ENCODE measurements at regions not wholly inside any gene's neighbourhood (a gene's known extent, or its start where the extent isn't known, plus 50 kb on each side); places are given as distances from the start of the nearest gene placed in this dataset.

DNA sequence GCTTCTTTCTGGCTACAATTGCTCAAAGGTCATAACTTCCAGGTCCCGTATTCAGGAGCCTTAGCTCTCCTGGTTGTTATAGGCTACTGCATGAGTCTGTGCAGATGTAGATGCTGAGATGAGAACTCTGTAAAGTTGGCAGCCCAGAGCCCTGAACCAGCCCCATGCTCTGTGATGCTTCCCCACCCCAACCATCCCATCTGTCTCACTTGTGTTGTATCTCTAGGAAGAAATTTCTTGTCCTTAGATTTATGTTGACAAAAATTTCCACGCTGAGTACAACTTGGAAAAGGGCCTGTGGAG, 61.2 kb upstream of the EEPD1 start:
- 38% methylated on average over 2 of the region's 2 CpGs for WGBS (ENCODE audit: insufficient coverage, insufficient replicate concordance, low lambda C conversion rate, missing lambda C conversion rate)
- H3K36me3 ChIP-seq (ENCODE audit: control insufficient read depth in 2 of 2, insufficient read depth in 2 of 2, low read length in 1 of 2): no peaks in the 10 kb centered on the region; a peak in 1 of 4 replicates
- H3K27me3 ChIP-seq (replicated peaks in 1 of 2; ENCODE audit: control insufficient read depth in 2 of 2, insufficient read depth in 2 of 2, low read length in 1 of 2): no peaks in the 10 kb centered on the region; a peak in 1 of 4 replicates
- TF ChIP-seq NFIC (IDR thresholded peaks at IDR 0.05; ENCODE audit: low read depth, low read length) (no peak), TCF3 (IDR thresholded peaks at IDR 0.05; ENCODE audit: borderline replicate concordance, insufficient read depth, low read depth, low read length) (no peak), RB1 (IDR thresholded peaks at IDR 0.05; ENCODE audit: borderline replicate concordance) (no peak), TAF1 (IDR thresholded peaks at IDR 0.05; ENCODE audit: borderline replicate concordance, low read depth, low read length) (no peak), ZNF622 (IDR thresholded peaks at IDR 0.05) (no peak), TCF12 (IDR thresholded peaks at IDR 0.05; ENCODE audit: low read depth, low read length) (no peak), RAD51 (IDR thresholded peaks at IDR 0.05) (no peak), WRNIP1 (IDR thresholded peaks at IDR 0.05; ENCODE audit: borderline replicate concordance, low read depth, low read length) (no peak), CHD2 (IDR thresholded peaks at IDR 0.05; ENCODE audit: borderline replicate concordance, low read depth, low read length) (no peak)
- TF ChIP-seq, protein P1, sequence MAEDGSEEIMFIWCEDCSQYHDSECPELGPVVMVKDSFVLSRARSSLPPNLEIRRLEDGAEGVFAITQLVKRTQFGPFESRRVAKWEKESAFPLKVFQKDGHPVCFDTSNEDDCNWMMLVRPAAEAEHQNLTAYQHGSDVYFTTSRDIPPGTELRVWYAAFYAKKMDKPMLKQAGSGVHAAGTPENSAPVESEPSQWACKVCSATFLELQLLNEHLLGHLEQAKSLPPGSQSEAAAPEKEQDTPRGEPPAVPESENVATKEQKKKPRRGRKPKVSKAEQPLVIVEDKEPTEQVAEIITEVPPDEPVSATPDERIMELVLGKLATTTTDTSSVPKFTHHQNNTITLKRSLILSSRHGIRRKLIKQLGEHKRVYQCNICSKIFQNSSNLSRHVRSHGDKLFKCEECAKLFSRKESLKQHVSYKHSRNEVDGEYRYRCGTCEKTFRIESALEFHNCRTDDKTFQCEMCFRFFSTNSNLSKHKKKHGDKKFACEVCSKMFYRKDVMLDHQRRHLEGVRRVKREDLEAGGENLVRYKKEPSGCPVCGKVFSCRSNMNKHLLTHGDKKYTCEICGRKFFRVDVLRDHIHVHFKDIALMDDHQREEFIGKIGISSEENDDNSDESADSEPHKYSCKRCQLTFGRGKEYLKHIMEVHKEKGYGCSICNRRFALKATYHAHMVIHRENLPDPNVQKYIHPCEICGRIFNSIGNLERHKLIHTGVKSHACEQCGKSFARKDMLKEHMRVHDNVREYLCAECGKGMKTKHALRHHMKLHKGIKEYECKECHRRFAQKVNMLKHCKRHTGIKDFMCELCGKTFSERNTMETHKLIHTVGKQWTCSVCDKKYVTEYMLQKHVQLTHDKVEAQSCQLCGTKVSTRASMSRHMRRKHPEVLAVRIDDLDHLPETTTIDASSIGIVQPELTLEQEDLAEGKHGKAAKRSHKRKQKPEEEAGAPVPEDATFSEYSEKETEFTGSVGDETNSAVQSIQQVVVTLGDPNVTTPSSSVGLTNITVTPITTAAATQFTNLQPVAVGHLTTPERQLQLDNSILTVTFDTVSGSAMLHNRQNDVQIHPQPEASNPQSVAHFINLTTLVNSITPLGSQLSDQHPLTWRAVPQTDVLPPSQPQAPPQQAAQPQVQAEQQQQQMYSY (CRISPR knock-in tag; IDR thresholded peaks at IDR 0.05): no peak
- TF ChIP-seq, protein P2, sequence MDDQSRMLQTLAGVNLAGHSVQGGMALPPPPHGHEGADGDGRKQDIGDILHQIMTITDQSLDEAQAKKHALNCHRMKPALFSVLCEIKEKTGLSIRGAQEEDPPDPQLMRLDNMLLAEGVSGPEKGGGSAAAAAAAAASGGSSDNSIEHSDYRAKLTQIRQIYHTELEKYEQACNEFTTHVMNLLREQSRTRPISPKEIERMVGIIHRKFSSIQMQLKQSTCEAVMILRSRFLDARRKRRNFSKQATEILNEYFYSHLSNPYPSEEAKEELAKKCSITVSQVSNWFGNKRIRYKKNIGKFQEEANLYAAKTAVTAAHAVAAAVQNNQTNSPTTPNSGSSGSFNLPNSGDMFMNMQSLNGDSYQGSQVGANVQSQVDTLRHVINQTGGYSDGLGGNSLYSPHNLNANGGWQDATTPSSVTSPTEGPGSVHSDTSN (IDR thresholded peaks at IDR 0.05; ENCODE audit: insufficient replicate concordance, low read depth, low read length): no peak
- TF ChIP-seq, protein P3, sequence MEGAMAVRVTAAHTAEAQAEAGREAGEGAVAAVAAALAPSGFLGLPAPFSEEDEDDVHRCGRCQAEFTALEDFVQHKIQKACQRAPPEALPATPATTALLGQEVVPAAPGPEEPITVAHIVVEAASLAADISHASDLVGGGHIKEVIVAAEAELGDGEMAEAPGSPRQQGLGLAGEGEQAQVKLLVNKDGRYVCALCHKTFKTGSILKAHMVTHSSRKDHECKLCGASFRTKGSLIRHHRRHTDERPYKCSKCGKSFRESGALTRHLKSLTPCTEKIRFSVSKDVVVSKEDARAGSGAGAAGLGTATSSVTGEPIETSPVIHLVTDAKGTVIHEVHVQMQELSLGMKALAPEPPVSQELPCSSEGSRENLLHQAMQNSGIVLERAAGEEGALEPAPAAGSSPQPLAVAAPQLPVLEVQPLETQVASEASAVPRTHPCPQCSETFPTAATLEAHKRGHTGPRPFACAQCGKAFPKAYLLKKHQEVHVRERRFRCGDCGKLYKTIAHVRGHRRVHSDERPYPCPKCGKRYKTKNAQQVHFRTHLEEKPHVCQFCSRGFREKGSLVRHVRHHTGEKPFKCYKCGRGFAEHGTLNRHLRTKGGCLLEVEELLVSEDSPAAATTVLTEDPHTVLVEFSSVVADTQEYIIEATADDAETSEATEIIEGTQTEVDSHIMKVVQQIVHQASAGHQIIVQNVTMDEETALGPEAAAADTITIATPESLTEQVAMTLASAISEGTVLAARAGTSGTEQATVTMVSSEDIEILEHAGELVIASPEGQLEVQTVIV (IDR thresholded peaks at IDR 0.05; ENCODE audit: borderline replicate concordance, partially characterized antibody): no peak
- TF ChIP-seq, protein P4, sequence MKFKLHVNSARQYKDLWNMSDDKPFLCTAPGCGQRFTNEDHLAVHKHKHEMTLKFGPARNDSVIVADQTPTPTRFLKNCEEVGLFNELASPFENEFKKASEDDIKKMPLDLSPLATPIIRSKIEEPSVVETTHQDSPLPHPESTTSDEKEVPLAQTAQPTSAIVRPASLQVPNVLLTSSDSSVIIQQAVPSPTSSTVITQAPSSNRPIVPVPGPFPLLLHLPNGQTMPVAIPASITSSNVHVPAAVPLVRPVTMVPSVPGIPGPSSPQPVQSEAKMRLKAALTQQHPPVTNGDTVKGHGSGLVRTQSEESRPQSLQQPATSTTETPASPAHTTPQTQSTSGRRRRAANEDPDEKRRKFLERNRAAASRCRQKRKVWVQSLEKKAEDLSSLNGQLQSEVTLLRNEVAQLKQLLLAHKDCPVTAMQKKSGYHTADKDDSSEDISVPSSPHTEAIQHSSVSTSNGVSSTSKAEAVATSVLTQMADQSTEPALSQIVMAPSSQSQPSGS (IDR thresholded peaks at IDR 0.05; ENCODE audit: low read length): no peak
- TF ChIP-seq, protein P5, sequence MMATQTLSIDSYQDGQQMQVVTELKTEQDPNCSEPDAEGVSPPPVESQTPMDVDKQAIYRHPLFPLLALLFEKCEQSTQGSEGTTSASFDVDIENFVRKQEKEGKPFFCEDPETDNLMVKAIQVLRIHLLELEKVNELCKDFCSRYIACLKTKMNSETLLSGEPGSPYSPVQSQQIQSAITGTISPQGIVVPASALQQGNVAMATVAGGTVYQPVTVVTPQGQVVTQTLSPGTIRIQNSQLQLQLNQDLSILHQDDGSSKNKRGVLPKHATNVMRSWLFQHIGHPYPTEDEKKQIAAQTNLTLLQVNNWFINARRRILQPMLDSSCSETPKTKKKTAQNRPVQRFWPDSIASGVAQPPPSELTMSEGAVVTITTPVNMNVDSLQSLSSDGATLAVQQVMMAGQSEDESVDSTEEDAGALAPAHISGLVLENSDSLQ (IDR thresholded peaks at IDR 0.05): no peak
- DNase-seq (ENCODE audit: low read depth, low spot score) (no peak), FAIRE-seq (no peak), ATAC-seq (no peak)
- in situ Hi-C loops (cut with MboI) (no loop called here), intact Hi-C loops (cut with micrococcal nuclease; ENCODE audit: unreplicated experiment) (no loop called here)
- H3K4me2 ChIP-seq (ENCODE audit: control insufficient read depth, insufficient read depth): no peak overlapping the region
- no peaks in the 10 kb centered on the region for H4K20me1 ChIP-seq (ENCODE audit: control insufficient read depth, insufficient read depth)
- H3K9me3 ChIP-seq (replicated peaks; ENCODE audit: control insufficient read depth, insufficient read depth, low read length): no peaks in the 10 kb centered on the region; the same call in 2 of the 3 replicates
- H3K79me2 ChIP-seq (ENCODE audit: control insufficient read depth, insufficient read depth, low read length): no peaks in the 10 kb centered on the region
- CTCF ChIA-PET: no interaction called here
- no TSS peak for BruUV-seq (replicated peaks)
- SMC1A ChIA-PET (ENCODE audit: uncharacterized antibody, unreplicated experiment): no interaction called here
- POLR2A ChIA-PET: no interaction called here
- no peak overlapping the region for H3K27ac ChIP-seq (ENCODE audit: control insufficient read depth, insufficient read depth)
- RAD21 ChIA-PET (ENCODE audit: unreplicated experiment): no interaction called here
- no peak overlapping the region for H3K9ac ChIP-seq (ENCODE audit: control insufficient read depth, insufficient read depth, low read length)
- H2AFZ ChIP-seq (ENCODE audit: control insufficient read depth, low read depth, low read length): no peak overlapping the region
- H3K4me3 ChIP-seq: no peak overlapping the region
- no peaks in the 10 kb centered on the region for H3K4me1 ChIP-seq (ENCODE audit: control insufficient read depth, insufficient read depth, low read length)
